22Rv1 (cell line): ENCODE measurements at regions not wholly inside any gene's neighbourhood (a gene's known extent, or its start where the extent isn't known, plus 50 kb on each side); places are given as distances from the start of the nearest gene placed in this dataset.

ENCODE experiments used
- H3K27ac ChIP-seq: fragments of 450-650 bp; 2 replicates; pipeline ENCODE4 v1.5.1; 2017
- ZFX ChIP-seq: fragments of 450-650 bp; IDR thresholded peaks from 2 replicates; pipeline ENCODE4 v1.6.1; 2017; ENCODE audit warnings: antibody characterized with exemption, borderline replicate concordance
- TF ChIP-seq, protein P1 (sequence below): fragments of 450-650 bp; IDR thresholded peaks from 2 replicates; pipeline ENCODE4 v1.5.1; 2017; ENCODE audit warnings: mild to moderate bottlenecking

- no peak overlapping the region for H3K27ac ChIP-seq
- TF ChIP-seq, protein P1, sequence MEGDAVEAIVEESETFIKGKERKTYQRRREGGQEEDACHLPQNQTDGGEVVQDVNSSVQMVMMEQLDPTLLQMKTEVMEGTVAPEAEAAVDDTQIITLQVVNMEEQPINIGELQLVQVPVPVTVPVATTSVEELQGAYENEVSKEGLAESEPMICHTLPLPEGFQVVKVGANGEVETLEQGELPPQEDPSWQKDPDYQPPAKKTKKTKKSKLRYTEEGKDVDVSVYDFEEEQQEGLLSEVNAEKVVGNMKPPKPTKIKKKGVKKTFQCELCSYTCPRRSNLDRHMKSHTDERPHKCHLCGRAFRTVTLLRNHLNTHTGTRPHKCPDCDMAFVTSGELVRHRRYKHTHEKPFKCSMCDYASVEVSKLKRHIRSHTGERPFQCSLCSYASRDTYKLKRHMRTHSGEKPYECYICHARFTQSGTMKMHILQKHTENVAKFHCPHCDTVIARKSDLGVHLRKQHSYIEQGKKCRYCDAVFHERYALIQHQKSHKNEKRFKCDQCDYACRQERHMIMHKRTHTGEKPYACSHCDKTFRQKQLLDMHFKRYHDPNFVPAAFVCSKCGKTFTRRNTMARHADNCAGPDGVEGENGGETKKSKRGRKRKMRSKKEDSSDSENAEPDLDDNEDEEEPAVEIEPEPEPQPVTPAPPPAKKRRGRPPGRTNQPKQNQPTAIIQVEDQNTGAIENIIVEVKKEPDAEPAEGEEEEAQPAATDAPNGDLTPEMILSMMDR = no peak
- no peak for TF ChIP-seq ZFX
Observed at GRCh38 chr7:17239046-17239445, 59.4 kb upstream of the AHR start.

DNA sequence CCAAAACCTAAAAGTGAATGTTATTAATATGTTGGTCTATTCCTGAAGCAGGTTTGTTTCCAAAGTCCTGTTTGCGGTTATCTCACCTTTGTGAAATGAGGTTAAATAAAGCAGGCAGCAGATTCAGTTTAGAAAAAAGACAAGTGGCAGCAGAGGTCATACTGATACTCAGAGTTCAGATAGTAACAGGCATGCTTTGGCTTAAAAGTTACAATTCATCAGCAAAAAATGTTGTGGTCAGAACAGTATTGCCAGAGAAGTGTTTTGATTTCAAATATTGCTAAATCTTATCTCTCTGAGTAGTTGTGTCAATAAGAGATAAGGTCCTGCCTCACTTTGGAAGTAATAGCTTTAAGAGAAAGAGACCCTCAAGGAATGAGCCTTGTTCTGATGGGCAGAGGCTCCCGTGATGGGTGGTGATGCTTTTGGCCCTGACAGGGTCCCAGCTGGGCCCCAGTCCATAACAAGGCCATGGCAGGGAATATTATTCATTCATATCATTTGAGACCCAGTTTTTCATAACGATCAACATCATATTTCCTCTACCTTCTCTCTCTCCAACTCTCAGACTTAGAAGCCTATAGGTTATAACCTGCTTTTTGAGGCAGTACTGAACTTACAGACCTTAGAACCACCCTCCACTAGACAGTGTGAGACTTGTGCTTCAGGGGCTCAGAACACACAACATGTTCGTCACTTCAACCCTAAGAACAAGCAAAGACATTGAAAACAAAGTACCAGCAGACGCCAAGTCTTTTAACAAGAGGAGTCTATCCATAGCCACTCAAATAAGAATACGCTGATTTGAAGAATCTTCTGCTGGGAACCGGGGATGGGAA lies 58.5 kb upstream of the AHR start:
- TF ChIP-seq ZFX = no peak
- TF ChIP-seq, protein P1 = no peak

GRCh38 chr7:17242504-17242903 lies 55.9 kb upstream of the AHR start:
- no peak for TF ChIP-seq ZFX
- TF ChIP-seq, protein P1 = no peak

More for the DNA sequence above, 58.5 kb upstream of the AHR start:
- H3K27ac ChIP-seq = no peak overlapping the region

GRCh38 chr7:17244786-17245185 lies 53.7 kb upstream of the AHR start:
- no peak overlapping the region for H3K27ac ChIP-seq
- TF ChIP-seq, protein P1 = no peak
- no peak for TF ChIP-seq ZFX

More at GRCh38 chr7:17242504-17242903, 55.9 kb upstream of the AHR start:
- H3K27ac ChIP-seq = no peak overlapping the region

GRCh38 chr7:17247357-17247756 lies 51.1 kb upstream of the AHR start:
- no peak overlapping the region for H3K27ac ChIP-seq
- TF ChIP-seq, protein P1 = no peak
- TF ChIP-seq ZFX = no peak

- H3K27ac ChIP-seq = no peak overlapping the region
- TF ChIP-seq, protein P1 = no peak
Observed at GRCh38 chr7:17248527-17248926, 49.9 kb upstream of the AHR start.
